ENCODE measurements at regions not wholly inside any gene's neighbourhood (a gene's known extent, or its start where the extent isn't known, plus 50 kb on each side); places are given as distances from the start of the nearest gene placed in this dataset.

DNA sequence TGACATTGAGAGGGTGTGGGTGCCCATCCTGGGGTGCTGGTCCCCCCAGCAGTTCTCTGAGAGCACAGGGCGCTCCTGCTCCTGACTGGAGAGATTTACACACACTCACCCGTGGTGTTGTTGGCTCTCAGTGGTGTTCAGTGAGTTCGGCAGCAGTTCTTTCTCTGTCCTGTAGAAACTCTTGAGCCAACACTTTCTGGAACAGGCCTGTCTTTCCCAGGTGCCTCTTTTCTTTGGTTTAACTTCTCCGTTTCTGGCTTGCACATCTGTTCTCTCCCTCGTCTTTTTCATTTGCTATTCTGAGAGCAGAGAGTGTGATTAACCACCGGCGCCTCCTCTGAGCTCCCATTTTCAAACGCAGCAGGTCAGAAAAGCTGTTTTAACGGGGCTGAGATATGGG lies 284.5 kb downstream of the IRX2 start:
- no peak for TF ChIP-seq ZFX (IDR thresholded peaks at IDR 0.05; ENCODE audit: borderline replicate concordance)

DNA sequence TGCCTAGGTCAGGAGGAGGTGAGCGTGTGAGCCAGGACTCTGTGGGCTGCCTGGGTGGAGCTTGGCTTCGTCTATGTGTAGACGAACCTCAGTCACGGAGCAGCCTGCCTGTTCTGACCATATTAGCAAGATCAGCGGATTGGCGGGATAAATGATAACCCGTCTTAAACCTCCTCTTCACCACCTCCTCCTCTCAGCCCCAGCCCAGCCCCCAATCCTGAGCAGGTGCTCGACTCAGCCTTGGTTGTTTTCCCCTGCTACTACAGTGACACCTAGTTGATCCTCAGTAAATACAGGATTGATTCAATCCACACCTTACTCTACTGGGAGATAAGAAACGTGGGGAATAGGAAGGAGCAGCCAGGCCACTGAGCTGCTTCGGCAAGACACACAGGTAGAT lies 286.1 kb downstream of the IRX2 start:
- no peak overlapping the region for H3K27ac ChIP-seq
- TF ChIP-seq, protein P1, sequence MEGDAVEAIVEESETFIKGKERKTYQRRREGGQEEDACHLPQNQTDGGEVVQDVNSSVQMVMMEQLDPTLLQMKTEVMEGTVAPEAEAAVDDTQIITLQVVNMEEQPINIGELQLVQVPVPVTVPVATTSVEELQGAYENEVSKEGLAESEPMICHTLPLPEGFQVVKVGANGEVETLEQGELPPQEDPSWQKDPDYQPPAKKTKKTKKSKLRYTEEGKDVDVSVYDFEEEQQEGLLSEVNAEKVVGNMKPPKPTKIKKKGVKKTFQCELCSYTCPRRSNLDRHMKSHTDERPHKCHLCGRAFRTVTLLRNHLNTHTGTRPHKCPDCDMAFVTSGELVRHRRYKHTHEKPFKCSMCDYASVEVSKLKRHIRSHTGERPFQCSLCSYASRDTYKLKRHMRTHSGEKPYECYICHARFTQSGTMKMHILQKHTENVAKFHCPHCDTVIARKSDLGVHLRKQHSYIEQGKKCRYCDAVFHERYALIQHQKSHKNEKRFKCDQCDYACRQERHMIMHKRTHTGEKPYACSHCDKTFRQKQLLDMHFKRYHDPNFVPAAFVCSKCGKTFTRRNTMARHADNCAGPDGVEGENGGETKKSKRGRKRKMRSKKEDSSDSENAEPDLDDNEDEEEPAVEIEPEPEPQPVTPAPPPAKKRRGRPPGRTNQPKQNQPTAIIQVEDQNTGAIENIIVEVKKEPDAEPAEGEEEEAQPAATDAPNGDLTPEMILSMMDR (IDR thresholded peaks at IDR 0.05), result no peak
- no peak for TF ChIP-seq ZFX (IDR thresholded peaks at IDR 0.05; ENCODE audit: borderline replicate concordance)

More for the DNA sequence above, 284.5 kb downstream of the IRX2 start:
- no peak overlapping the region for H3K27ac ChIP-seq

DNA sequence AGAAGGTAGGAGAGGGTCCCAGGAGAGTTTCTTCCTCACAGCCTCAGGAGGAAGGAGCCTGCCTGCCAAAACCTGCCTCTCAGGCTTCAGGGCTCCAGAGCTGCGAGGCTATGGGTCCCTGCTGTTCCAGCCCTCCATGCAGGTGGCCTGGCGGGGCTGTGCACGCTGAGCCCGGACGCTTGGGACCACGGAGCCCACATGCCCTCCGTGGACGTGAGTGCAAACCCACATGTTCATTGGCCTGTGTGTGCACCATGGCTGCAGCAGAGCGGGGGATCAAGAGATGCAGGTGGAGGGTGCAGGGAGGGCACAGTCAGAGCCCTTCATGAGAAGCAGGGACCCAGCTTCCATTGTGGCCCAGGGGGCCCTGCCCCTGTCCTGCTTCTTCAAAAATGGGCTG lies 287.3 kb downstream of the IRX2 start:
- TF ChIP-seq ZFX (IDR thresholded peaks at IDR 0.05; ENCODE audit: borderline replicate concordance), result no peak
- TF ChIP-seq, protein P1 (IDR thresholded peaks at IDR 0.05), result no peak
- no peak overlapping the region for H3K27ac ChIP-seq

DNA sequence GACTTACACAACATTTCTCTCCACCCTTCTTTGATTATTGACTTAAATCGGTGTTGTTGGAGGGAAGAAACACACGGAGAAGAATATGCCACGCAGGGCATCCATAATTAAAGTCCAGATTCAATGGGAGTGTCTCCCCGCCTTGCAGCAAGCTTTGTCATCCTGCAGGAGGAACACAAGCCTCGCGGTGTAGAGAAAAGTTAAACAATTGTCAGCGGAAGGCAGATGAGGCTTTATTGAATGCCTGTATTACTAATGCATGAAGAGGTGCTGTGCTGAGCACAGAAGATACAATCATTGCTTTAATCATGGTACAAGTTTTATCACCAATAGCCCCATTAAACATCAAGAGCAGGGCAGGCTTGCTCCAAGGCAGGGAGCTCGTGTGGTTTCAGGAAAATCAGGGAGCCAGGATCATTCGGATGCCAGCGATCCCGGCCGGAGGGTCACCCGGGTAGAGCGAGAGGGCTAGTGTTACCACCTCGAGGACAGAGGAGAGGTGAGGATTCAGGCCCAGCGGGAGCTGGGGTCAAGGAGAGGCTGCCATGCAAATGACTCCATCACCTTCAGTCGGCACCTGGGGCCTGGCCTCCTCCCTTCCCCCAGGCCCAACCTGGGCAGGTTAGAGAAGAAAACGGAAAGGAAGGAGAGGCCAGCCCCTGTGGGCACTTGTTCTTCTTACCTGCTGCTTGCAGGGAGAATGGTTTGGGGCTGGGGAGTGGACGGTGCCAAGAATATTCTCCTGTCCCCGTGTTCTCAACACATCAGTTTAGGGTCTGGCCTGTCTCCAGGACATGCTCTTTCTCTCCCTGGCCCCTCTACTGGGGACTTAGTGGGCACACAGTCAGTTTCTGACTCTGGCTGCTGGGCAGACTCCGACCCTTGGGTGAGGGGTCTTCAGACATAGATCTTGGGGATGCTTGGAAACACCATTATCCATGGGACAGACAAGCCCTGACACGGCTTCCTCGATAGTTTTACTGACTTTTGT lies 289.5 kb downstream of the IRX2 start:
- TF ChIP-seq, protein P1 (IDR thresholded peaks at IDR 0.05), result no peak
- TF ChIP-seq ZFX (IDR thresholded peaks at IDR 0.05; ENCODE audit: borderline replicate concordance), result no peak

DNA sequence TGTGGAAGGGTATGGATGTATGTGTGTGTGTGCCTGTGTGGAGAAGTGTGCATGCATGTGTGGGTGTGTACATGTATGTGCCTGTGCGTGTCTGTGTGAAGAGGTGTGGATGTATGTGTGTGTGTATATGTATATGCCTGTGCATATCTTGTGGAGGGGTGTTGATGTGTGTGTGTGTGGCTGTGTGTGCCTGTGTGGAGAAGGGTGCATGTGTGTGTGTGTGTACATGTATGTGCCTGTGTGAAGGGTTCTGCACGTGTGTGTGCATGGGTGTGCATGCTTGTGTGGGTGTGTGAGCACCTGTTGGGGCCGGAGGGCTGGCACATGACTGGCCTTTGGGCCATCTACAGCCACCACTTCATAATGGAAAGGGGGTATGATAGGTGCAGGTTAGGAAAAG lies 291.4 kb downstream of the IRX2 start:
- TF ChIP-seq ZFX (IDR thresholded peaks at IDR 0.05; ENCODE audit: borderline replicate concordance), result no peak
- TF ChIP-seq, protein P1 (IDR thresholded peaks at IDR 0.05), result no peak

More for the DNA sequence above, 289.5 kb downstream of the IRX2 start:
- H3K27ac ChIP-seq, result no peak overlapping the region

DNA sequence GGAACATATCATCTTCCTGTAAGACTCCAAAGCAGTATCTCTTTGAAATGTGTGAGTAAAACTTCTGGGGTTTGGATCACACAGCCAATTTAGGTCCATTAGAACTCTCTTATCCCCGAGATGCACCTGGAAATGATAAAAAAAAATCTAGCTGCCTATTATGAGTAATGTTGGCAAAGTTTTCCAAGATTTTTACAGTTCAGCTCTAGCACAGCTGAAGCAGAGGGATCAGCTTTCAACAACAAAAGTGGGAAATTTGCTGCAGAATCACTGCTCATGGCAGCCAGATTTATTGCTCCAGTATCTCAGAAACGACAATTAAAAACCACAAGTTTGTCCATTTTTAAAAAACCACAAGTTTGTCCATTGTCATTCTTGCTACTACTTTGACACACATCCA lies 292.2 kb downstream of the IRX2 start:
- TF ChIP-seq, protein P1 (IDR thresholded peaks at IDR 0.05), result no peak
- no peak for TF ChIP-seq ZFX (IDR thresholded peaks at IDR 0.05; ENCODE audit: borderline replicate concordance)
- H3K27ac ChIP-seq, result no peak overlapping the region

More for the DNA sequence above, 291.4 kb downstream of the IRX2 start:
- no peak overlapping the region for H3K27ac ChIP-seq

DNA sequence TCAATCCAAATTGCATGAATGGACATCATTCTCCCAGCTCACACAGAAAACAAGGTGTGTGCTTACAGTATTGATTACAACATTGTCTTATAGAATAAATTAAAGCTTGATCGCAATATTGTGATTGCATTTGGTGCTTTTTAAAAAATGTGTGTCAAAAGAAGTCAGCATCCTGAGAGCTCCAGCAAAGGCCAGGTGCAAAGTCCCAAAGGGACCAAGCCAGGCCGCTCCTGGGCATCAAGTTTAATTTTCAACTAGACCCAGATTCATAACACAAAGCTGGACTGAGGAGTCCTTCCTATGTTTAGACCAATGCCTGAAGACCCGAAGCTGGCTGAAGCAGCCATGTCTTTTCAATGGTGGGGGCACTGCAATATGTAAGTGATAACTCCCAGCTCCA lies 295.6 kb downstream of the IRX2 start:
- no peak overlapping the region for H3K27ac ChIP-seq
- no peak for TF ChIP-seq ZFX (IDR thresholded peaks at IDR 0.05; ENCODE audit: borderline replicate concordance)
- TF ChIP-seq, protein P1 (IDR thresholded peaks at IDR 0.05), result no peak
